Common myeloid progenitor, CD34-positive (primary cell): ENCODE measurements at regions not wholly inside any gene's neighbourhood (a gene's known extent, or its start where the extent isn't known, plus 50 kb on each side); places are given as distances from the start of the nearest gene placed in this dataset.
"Not testable (repeated sequence)": the region's sequence is repeated elsewhere in the genome, so short reads cannot be mapped to it uniquely, and the experiment has no call there.

Experiments
- CTCF ChIA-PET: fragments of 350-600 bp; sonication (Branson Sonifier 250); formaldehyde crosslinking; loops from one replicate; lab custom pipeline; 2021; ENCODE audit warnings: antibody characterized with exemption; lab: Charles Lee
- POLR2A ChIA-PET: fragments of 350-600 bp; sonication (Branson Sonifier 250); formaldehyde crosslinking; loops from one replicate; lab custom pipeline; 2021; ENCODE audit warnings: antibody characterized with exemption; lab: Charles Lee
- DNase-seq, 3 donors: peaks; one replicate each; pipeline versions ENCODE4 v3.0.0 to v3.0.0-alpha.2; 2013
- H3K27ac ChIP-seq, 2 experiments: 1 replicate in 1 of 2; 2 replicates in 1 of 2; pipeline ENCODE4 v1.7.0; 2013; ENCODE audit warnings: inconsistent platforms in 2 of 2, low read length in 2 of 2, mild to moderate bottlenecking in 2 of 2, low read depth in 1 of 2, moderate library complexity in 1 of 2; ENCODE audit not compliant: severe bottlenecking in 2 of 2, insufficient read depth in 1 of 2, poor library complexity in 1 of 2
- H3K27me3 ChIP-seq, 5 experiments: replicated peaks in 2 of 5; 1 replicate in 3 of 5; 2 replicates in 2 of 5; pipeline versions ENCODE4 v1.6.1 to v1.7.0; 2013; ENCODE audit warnings: low read length in 4 of 5, mild to moderate bottlenecking in 2 of 5, moderate library complexity in 2 of 5, inconsistent platforms in 1 of 5; ENCODE audit not compliant: insufficient read depth in 5 of 5, control insufficient read depth in 4 of 5
- H3K36me3 ChIP-seq, 4 experiments: 1 replicate in 2 of 4; 2 replicates in 2 of 4; pipeline versions ENCODE4 v1.6.1 to v1.7.0; 2013; ENCODE audit warnings: low read length in 3 of 4, control low read depth in 1 of 4, mild to moderate bottlenecking in 1 of 4; ENCODE audit not compliant: control insufficient read depth in 4 of 4, insufficient read depth in 4 of 4
- H3K4me1 ChIP-seq, 4 experiments: 1 replicate in 3 of 4; 2 replicates in 1 of 4; pipeline versions ENCODE4 v1.6.1 to v1.7.1; 2013; ENCODE audit warnings: low read length in 3 of 4, mild to moderate bottlenecking in 3 of 4, control low read depth in 1 of 4, inconsistent platforms in 1 of 4, moderate library complexity in 1 of 4; ENCODE audit not compliant: control insufficient read depth in 4 of 4, insufficient read depth in 4 of 4; ENCODE audit errors: control extremely low read depth in 1 of 4
- H3K4me3 ChIP-seq, 7 experiments: 1 replicate in 4 of 7; 2 replicates in 3 of 7; pipeline versions ENCODE4 v1.5.1 to v1.7.0; 2013; ENCODE audit warnings: mild to moderate bottlenecking in 7 of 7, low read length in 6 of 7, moderate library complexity in 6 of 7, inconsistent platforms in 2 of 7, low read depth in 2 of 7, control low read depth in 1 of 7; ENCODE audit not compliant: insufficient read depth in 4 of 7, control insufficient read depth in 1 of 7; ENCODE audit errors: extremely low read depth in 1 of 7
- H3K9me3 ChIP-seq, 5 experiments: 1 replicate in 4 of 5; 2 replicates in 1 of 5; pipeline versions ENCODE4 v1.6.1 to v1.7.1; 2013; ENCODE audit warnings: low read length in 4 of 5, mild to moderate bottlenecking in 2 of 5, inconsistent platforms in 1 of 5, low read depth in 1 of 5, moderate library complexity in 1 of 5; ENCODE audit not compliant: control insufficient read depth in 4 of 5, insufficient read depth in 2 of 5; ENCODE audit errors: control extremely low read depth in 1 of 5
- WGBS: methylation state at CpG from one replicate; pipeline ENCODE4 v1.1.5; 2013; ENCODE audit not compliant: insufficient coverage; 5-methylcytosine and 5-hydroxymethylcytosine counted together

DNA sequence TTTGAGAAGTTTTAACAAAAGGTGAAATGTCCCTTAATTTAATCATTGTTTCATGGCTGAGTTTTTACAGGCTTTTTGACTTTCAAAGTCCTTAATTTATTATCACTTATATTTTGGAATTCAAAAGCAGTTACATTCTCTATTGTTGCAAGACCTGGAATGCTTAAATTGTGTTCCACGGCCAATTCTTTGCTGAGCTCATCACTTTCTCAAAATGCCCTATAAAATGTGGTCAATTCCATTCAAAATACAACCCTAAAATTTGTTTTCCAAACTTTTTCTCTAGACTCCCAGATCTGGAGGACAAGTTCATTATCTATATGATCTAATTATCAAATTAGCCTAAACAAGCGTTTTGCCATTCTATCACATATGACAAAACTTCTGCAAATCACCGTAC lies 1051.2 kb downstream of the TDRD15 start:
- H3K27me3 ChIP-seq: no peaks in the 10 kb centered on the region
- no peaks in the 10 kb centered on the region for H3K36me3 ChIP-seq
- no peak overlapping the region for H3K4me3 ChIP-seq
- ChIA-PET POLR2A (no interaction called here), CTCF (no interaction called here)
- H3K4me1 ChIP-seq: no peaks in the 10 kb centered on the region
- no peak overlapping the region for H3K27ac ChIP-seq
- no peaks in the 10 kb centered on the region for H3K9me3 ChIP-seq
- no peak for DNase-seq
- 100% methylated on average over 2 of the region's 3 CpGs for WGBS

DNA sequence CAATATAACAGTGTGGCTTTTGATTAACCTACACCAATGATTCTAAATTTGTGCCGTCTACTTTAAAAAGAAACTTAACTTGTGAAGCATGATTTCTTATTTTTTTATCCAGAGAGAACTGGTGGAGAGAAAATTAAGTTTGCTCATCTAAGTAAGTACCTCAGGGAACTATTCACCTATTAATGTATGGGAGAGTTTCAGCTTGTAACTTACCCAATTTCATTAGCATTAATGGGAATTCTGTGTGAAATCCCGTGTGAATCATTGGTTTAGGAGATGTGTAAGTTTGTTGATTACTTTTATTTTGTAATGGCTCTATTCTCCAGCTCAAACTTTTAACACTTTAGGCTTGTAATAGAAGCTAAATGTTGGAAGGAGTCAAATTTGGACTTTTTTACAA lies 1061.5 kb downstream of the TDRD15 start:
- Histone ChIP-seq H3K27ac (no peak overlapping the region), H3K4me3 (no peak overlapping the region), H3K4me1 (no peaks in the 10 kb centered on the region), H3K27me3 (no peaks in the 10 kb centered on the region), H3K36me3 (no peaks in the 10 kb centered on the region), H3K9me3 (no peaks in the 10 kb centered on the region)
- CTCF ChIA-PET: no interaction called here
- POLR2A ChIA-PET: no interaction called here
- WGBS: no CpG with 5 or more reads among the region's 2 CpGs
- no peak for DNase-seq

DNA sequence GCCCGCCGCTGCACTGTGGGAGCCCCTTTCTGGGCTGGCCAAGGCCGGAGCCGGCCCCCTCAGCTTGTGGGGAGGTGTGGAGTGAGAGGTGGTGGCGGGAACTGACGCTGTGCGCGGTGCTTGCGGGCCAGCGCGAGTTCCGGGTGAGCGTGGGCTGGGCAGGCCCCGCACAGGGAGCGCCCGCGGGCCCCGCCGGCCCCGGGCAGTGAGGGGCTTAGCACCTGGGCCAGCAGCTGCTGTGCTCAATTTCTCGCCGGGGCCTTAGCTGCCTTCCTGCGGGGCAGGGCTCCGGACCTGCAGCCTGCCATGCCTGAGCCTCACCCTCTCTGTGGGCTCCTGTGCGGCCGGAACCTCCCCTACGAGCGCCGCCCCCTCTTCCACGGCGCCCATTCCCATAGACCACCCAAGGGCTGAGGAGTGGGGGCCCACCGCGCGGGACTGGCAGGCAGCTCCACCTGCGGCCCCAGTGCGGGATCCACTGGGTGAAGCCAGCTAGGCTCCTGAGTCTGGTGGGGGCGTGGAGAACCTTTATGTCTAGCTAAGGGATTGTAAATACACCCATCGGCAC lies 1062.6 kb downstream of the TDRD15 start:
- POLR2A ChIA-PET, H3K4me3 ChIP-seq, H3K36me3 ChIP-seq, H3K27me3 ChIP-seq, DNase-seq, H3K4me1 ChIP-seq, H3K27ac ChIP-seq, CTCF ChIA-PET, H3K9me3 ChIP-seq: not testable (repeated sequence)
- WGBS: 97% methylated on average over 32 of the region's 38 CpGs

DNA sequence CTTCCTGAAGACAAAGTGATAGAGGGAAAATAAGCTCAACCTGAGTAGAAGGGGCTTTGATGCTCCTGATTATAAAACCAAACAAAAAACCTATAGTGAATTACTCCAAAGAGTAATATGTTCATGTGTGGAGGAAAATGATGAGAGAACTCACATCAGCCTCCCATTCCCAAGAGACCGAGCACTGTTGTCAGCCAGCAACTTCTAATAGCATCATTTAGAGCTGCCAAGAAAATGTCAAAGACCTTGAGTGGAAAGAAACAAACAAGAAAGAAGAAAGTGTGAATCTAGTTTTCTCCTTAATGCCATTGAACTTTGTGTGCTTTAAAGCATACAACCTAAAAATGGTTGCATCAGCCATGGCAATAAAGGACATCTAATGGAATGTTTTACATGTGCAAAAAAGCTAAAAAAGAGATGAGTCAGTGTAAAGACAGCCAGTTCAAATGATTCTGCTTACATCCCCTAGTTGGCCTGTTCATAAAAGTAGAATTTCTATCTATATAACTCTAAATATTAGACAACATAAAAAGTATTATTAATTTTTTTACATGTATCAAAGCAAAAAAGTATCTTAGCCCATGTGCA lies 1066.2 kb downstream of the TDRD15 start:
- Histone ChIP-seq H3K36me3 (no peaks in the 10 kb centered on the region), H3K4me1 (no peaks in the 10 kb centered on the region), H3K4me3 (no peak overlapping the region), H3K27ac (no peak overlapping the region), H3K9me3 (no peaks in the 10 kb centered on the region), H3K27me3 (no peaks in the 10 kb centered on the region)
- ChIA-PET POLR2A (no interaction called here), CTCF (no interaction called here)
- DNase-seq: no peak
- 86% methylated on average over 1 of the region's 1 CpG for WGBS

DNA sequence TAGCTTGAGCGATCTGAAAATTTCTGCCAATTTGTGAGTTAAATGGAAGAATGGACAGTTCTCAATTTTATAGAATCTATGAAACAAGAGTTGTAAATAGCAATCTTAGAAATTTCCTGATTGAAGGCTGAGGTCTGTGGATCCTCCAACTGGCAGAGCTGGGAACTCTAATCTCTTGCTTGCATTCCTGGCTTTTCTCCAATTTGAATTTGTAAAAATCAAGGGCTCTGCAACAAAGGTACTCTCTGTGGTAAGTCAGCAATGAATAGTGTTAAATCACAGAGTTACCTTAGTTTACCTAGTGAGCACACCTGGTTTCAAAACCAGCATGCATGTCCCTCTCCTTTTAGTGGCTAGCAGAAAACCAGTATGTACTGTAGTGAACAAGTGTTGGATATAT lies 1070.5 kb downstream of the TDRD15 start:
- Histone ChIP-seq H3K4me3 (no peak overlapping the region), H3K36me3 (no peaks in the 10 kb centered on the region), H3K27ac (no peak overlapping the region), H3K27me3 (no peaks in the 10 kb centered on the region), H3K9me3 (no peaks in the 10 kb centered on the region), H3K4me1 (no peaks in the 10 kb centered on the region)
- CTCF ChIA-PET: no interaction called here
- POLR2A ChIA-PET: no interaction called here
- 100% methylated on average over 1 of the region's 1 CpG for WGBS
- DNase-seq: no peak

DNA sequence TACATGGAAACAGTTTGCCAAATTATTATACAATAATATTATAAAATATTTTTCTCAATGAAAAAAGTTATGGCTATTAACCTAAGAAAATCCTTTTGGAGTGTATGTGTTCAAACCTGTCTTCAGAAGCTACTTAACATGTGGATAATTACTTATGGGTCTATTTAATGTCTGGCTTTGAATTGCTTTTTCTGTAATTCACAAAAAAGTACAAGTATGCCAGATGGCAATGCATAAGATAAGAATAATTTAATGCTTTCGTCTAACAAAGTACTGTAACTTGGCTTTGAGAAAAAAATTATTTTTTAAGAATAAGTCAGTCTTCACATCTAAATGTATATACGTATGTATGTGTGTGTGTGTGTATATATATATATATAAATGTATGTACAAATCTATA lies 1073.0 kb downstream of the TDRD15 start:
- Histone ChIP-seq H3K9me3 (no peaks in the 10 kb centered on the region), H3K27ac (no peak overlapping the region), H3K27me3 (no peaks in the 10 kb centered on the region), H3K4me1 (no peaks in the 10 kb centered on the region), H3K36me3 (no peaks in the 10 kb centered on the region), H3K4me3 (no peak overlapping the region)
- CTCF ChIA-PET: no interaction called here
- no CpG with 5 or more reads among the region's 2 CpGs for WGBS
- POLR2A ChIA-PET: no interaction called here
- DNase-seq: no peak

DNA sequence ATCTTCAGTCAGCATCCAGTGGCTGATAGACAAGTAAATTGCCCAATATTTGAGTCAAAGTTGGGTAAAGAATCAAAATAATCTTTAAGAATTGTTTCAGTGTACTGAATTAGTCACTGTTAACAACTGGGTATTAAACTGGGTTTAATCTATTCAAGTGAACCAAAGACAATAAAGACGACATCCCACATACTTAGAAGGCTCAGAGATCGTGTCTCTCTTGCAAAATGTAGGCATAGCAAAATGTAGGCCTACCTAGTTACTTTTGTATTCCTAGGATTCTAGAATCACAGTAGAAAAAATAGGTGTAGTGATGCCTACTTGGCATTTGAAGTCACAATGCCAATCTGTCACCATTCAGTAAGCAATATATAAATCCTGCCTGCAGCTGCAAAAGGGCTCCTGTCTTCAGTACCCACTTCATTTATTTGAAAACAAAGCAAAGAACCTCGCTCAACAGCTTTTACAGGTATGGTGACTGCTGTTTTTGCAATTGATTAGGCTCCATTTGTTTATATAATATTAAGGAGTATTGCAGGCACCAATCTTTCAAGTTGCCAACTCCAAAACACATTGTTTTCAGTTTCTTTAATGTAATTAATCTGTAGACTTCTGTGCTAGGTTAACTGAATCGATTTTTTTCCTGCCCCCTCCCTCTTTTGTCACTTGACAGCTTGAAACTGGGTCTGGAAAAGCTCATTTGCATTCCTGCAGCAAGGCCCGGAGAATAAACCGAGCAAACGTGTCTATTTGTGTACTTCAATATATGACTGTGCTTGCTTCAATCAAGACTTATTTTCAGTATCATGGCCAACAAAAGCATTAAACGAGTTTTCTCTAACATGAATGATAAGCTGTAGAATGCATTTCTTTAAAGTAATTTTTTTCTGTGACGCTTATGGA lies 1074.9 kb downstream of the TDRD15 start:
- POLR2A ChIA-PET: no interaction called here

More for the DNA sequence above, 1074.9 kb downstream of the TDRD15 start:
- DNase-seq: no peak
- no peaks in the 10 kb centered on the region for H3K4me1 ChIP-seq
- H3K9me3 ChIP-seq: no peaks in the 10 kb centered on the region
- WGBS: 100% methylated on average over 3 of the region's 9 CpGs
- no peaks in the 10 kb centered on the region for H3K36me3 ChIP-seq
- no peak overlapping the region for H3K4me3 ChIP-seq
- CTCF ChIA-PET: interaction anchor here (0.6 kb wide), 1 partner anchor 262 kb away, joined by 3 read pairs; no protein-coding TSS in a partner anchor
- H3K27me3 ChIP-seq: no peaks in the 10 kb centered on the region
- no peak overlapping the region for H3K27ac ChIP-seq
